ENCODE measurements at regions not wholly inside any gene's neighbourhood (a gene's known extent, or its start where the extent isn't known, plus 50 kb on each side); places are given as distances from the start of the nearest gene placed in this dataset.

GRCh38 chr6:2526766-2527165 is 224.0 kb downstream of the MYLK4 start:
- no peaks in the 10 kb centered on the region for H3K79me1 ChIP-seq (ENCODE audit: low read length)

GRCh38 chr6:2524090-2524489 is 226.6 kb downstream of the MYLK4 start:
- H3K4me2 ChIP-seq (ENCODE audit: low read length) = no peak overlapping the region
- no peaks in the 10 kb centered on the region for H3K27me3 ChIP-seq (ENCODE audit: insufficient read depth, low read length)
- peak in 1 of 2 donors; percentile 51 for DNase-seq
- H2BK120ac ChIP-seq (ENCODE audit: insufficient read depth, low read length, poor library complexity) = no peak overlapping the region
- H3K9me3 ChIP-seq (ENCODE audit: insufficient read depth, low read depth, low read length) = peaks cover 2% of the 10 kb centered on the region
- no peak overlapping the region for H2BK5ac ChIP-seq (ENCODE audit: low read depth, low read length, poor library complexity)
- no peak overlapping the region for H2AK5ac ChIP-seq (ENCODE audit: low read length)
- no peak overlapping the region for H2BK12ac ChIP-seq (ENCODE audit: low read length)
- no peak overlapping the region for H4K91ac ChIP-seq (ENCODE audit: low read depth, low read length)
- H2AFZ ChIP-seq (ENCODE audit: insufficient read depth, low read length, poor library complexity) = no peak overlapping the region
- no peak overlapping the region for H3K4ac ChIP-seq (ENCODE audit: low read depth, low read length)
- no peak overlapping the region for H4K12ac ChIP-seq (ENCODE audit: low read depth, low read length)
- no peaks in the 10 kb centered on the region for H3K36me3 ChIP-seq (ENCODE audit: control insufficient read depth in 1 of 2, insufficient read depth in 2 of 2, low read length in 2 of 2)
- no peak overlapping the region for H3K23ac ChIP-seq (ENCODE audit: low read length)
- H3K9ac ChIP-seq (ENCODE audit: low read length) = no peak overlapping the region
- no peak overlapping the region for H3K14ac ChIP-seq (ENCODE audit: low read length)
- no peaks in the 10 kb centered on the region for H3K4me1 ChIP-seq (ENCODE audit: control insufficient read depth in 1 of 2, insufficient read depth in 2 of 2, low read length in 2 of 2)
- no peaks in the 10 kb centered on the region for H3K79me1 ChIP-seq (ENCODE audit: low read length)
- no peaks in the 10 kb centered on the region for H3K79me2 ChIP-seq (ENCODE audit: control insufficient read depth, insufficient read depth, low read length, poor library complexity)
- no peak overlapping the region for H3K18ac ChIP-seq (ENCODE audit: low read length)
- no peak overlapping the region for H3K4me3 ChIP-seq (ENCODE audit: low read depth, low read length)
- H3K27ac ChIP-seq (ENCODE audit: low read depth, low read length) = no peak overlapping the region
- H4K8ac ChIP-seq (ENCODE audit: low read depth, low read length) = no peak overlapping the region

More at GRCh38 chr6:2526766-2527165, 224.0 kb downstream of the MYLK4 start:
- Histone ChIP-seq H2BK5ac (ENCODE audit: low read depth, low read length, poor library complexity) (no peak overlapping the region), H3K14ac (ENCODE audit: low read length) (no peak overlapping the region), H3K4me1 (ENCODE audit: control insufficient read depth in 1 of 2, insufficient read depth in 2 of 2, low read length in 2 of 2) (no peaks in the 10 kb centered on the region), H2BK120ac (ENCODE audit: insufficient read depth, low read length, poor library complexity) (no peak overlapping the region), H3K18ac (ENCODE audit: low read length) (no peak overlapping the region), H3K4me2 (ENCODE audit: low read length) (no peak overlapping the region), H3K9me3 (ENCODE audit: insufficient read depth, low read depth, low read length) (no peaks in the 10 kb centered on the region), H2AK5ac (ENCODE audit: low read length) (no peak overlapping the region), H3K27ac (ENCODE audit: low read depth, low read length) (no peak overlapping the region), H2BK12ac (ENCODE audit: low read length) (no peak overlapping the region), H4K91ac (ENCODE audit: low read depth, low read length) (no peak overlapping the region), H3K27me3 (ENCODE audit: insufficient read depth, low read length) (no peaks in the 10 kb centered on the region), H3K79me2 (ENCODE audit: control insufficient read depth, insufficient read depth, low read length, poor library complexity) (no peaks in the 10 kb centered on the region), H4K12ac (ENCODE audit: low read depth, low read length) (no peak overlapping the region), H3K23ac (ENCODE audit: low read length) (no peak overlapping the region), H3K9ac (ENCODE audit: low read length) (no peak overlapping the region), H3K4me3 (ENCODE audit: low read depth, low read length) (no peak overlapping the region), H4K8ac (ENCODE audit: low read depth, low read length) (no peak overlapping the region), H3K4ac (ENCODE audit: low read depth, low read length) (no peak overlapping the region), H3K36me3 (ENCODE audit: control insufficient read depth in 1 of 2, insufficient read depth in 2 of 2, low read length in 2 of 2) (no peaks in the 10 kb centered on the region), H2AFZ (ENCODE audit: insufficient read depth, low read length, poor library complexity) (no peak overlapping the region)
- WGBS (ENCODE audit: extremely low coverage, insufficient coverage, insufficient read length) = no CpG with 5 or more reads among the region's 3 CpGs
- DNase-seq = no peak

- no peak overlapping the region for H3K27ac ChIP-seq (ENCODE audit: low read depth, low read length)
- H2AK5ac ChIP-seq (ENCODE audit: low read length) = no peak overlapping the region
- no peaks in the 10 kb centered on the region for H3K36me3 ChIP-seq (ENCODE audit: control insufficient read depth in 1 of 2, insufficient read depth in 2 of 2, low read length in 2 of 2)
- H3K4me1 ChIP-seq (ENCODE audit: control insufficient read depth in 1 of 2, insufficient read depth in 2 of 2, low read length in 2 of 2) = no peaks in the 10 kb centered on the region
- H4K8ac ChIP-seq (ENCODE audit: low read depth, low read length) = no peak overlapping the region
- H4K91ac ChIP-seq (ENCODE audit: low read depth, low read length) = no peak overlapping the region
- no peaks in the 10 kb centered on the region for H3K79me1 ChIP-seq (ENCODE audit: low read length)
- no peak overlapping the region for H3K4me2 ChIP-seq (ENCODE audit: low read length)
- no peak overlapping the region for H2BK12ac ChIP-seq (ENCODE audit: low read length)
- no peak overlapping the region for H4K12ac ChIP-seq (ENCODE audit: low read depth, low read length)
- H2BK120ac ChIP-seq (ENCODE audit: insufficient read depth, low read length, poor library complexity) = no peak overlapping the region
- WGBS (ENCODE audit: extremely low coverage, insufficient coverage, insufficient read length) = no CpG with 5 or more reads among the region's 3 CpGs
- no peaks in the 10 kb centered on the region for H3K27me3 ChIP-seq (ENCODE audit: insufficient read depth, low read length)
- H3K79me2 ChIP-seq (ENCODE audit: control insufficient read depth, insufficient read depth, low read length, poor library complexity) = no peaks in the 10 kb centered on the region
- no peak overlapping the region for H3K9ac ChIP-seq (ENCODE audit: low read length)
- H3K4ac ChIP-seq (ENCODE audit: low read depth, low read length) = no peak overlapping the region
- no peak for DNase-seq
- H3K18ac ChIP-seq (ENCODE audit: low read length) = no peak overlapping the region
- peaks cover 2% of the 10 kb centered on the region for H3K9me3 ChIP-seq (ENCODE audit: insufficient read depth, low read depth, low read length)
- no peak overlapping the region for H2BK5ac ChIP-seq (ENCODE audit: low read depth, low read length, poor library complexity)
- no peak overlapping the region for H3K23ac ChIP-seq (ENCODE audit: low read length)
- H2AFZ ChIP-seq (ENCODE audit: insufficient read depth, low read length, poor library complexity) = no peak overlapping the region
- no peak overlapping the region for H3K4me3 ChIP-seq (ENCODE audit: low read depth, low read length)
- H3K14ac ChIP-seq (ENCODE audit: low read length) = no peak overlapping the region
These were observed 227.7 kb downstream of the MYLK4 start for GRCh38 chr6:2523061-2523460.

- 93% methylated on average over 2 of the region's 7 CpGs for WGBS (ENCODE audit: extremely low coverage, insufficient coverage, insufficient read length)
These were observed 228.2 kb downstream of the MYLK4 start for GRCh38 chr6:2522521-2522920.

More at GRCh38 chr6:2522521-2522920, 228.2 kb downstream of the MYLK4 start:
- no peak overlapping the region for H4K91ac ChIP-seq (ENCODE audit: low read depth, low read length)
- H2AK5ac ChIP-seq (ENCODE audit: low read length) = no peak overlapping the region
- H4K8ac ChIP-seq (ENCODE audit: low read depth, low read length) = no peak overlapping the region
- H2AFZ ChIP-seq (ENCODE audit: insufficient read depth, low read length, poor library complexity) = no peak overlapping the region
- no peaks in the 10 kb centered on the region for H3K79me2 ChIP-seq (ENCODE audit: control insufficient read depth, insufficient read depth, low read length, poor library complexity)
- H3K23ac ChIP-seq (ENCODE audit: low read length) = no peak overlapping the region
- H4K12ac ChIP-seq (ENCODE audit: low read depth, low read length) = no peak overlapping the region
- no peak overlapping the region for H3K27ac ChIP-seq (ENCODE audit: low read depth, low read length)
- H3K9me3 ChIP-seq (ENCODE audit: insufficient read depth, low read depth, low read length) = peaks cover 2% of the 10 kb centered on the region
- no peaks in the 10 kb centered on the region for H3K36me3 ChIP-seq (ENCODE audit: control insufficient read depth in 1 of 2, insufficient read depth in 2 of 2, low read length in 2 of 2)
- no peaks in the 10 kb centered on the region for H3K27me3 ChIP-seq (ENCODE audit: insufficient read depth, low read length)
- DNase-seq = no peak
- no peak overlapping the region for H3K9ac ChIP-seq (ENCODE audit: low read length)
- H3K4me2 ChIP-seq (ENCODE audit: low read length) = no peak overlapping the region
- no peaks in the 10 kb centered on the region for H3K79me1 ChIP-seq (ENCODE audit: low read length)
- no peak overlapping the region for H3K14ac ChIP-seq (ENCODE audit: low read length)
- no peak overlapping the region for H2BK120ac ChIP-seq (ENCODE audit: insufficient read depth, low read length, poor library complexity)
- H3K4ac ChIP-seq (ENCODE audit: low read depth, low read length) = no peak overlapping the region
- H3K4me3 ChIP-seq (ENCODE audit: low read depth, low read length) = no peak overlapping the region
- no peaks in the 10 kb centered on the region for H3K4me1 ChIP-seq (ENCODE audit: control insufficient read depth in 1 of 2, insufficient read depth in 2 of 2, low read length in 2 of 2)
- H2BK5ac ChIP-seq (ENCODE audit: low read depth, low read length, poor library complexity) = no peak overlapping the region
- H3K18ac ChIP-seq (ENCODE audit: low read length) = no peak overlapping the region
- no peak overlapping the region for H2BK12ac ChIP-seq (ENCODE audit: low read length)
